DMS 273 (cell line): ENCODE measurements at regions not wholly inside any gene's neighbourhood (a gene's known extent, or its start where the extent isn't known, plus 50 kb on each side); places are given as distances from the start of the nearest gene placed in this dataset.
A peak's percentile ranks its signal among the peaks of the same experiment; 100 is the strongest.

ENCODE experiments used
- DNase-seq: peaks from one replicate; lab custom pipeline; 2025; ENCODE audit not compliant: unreplicated experiment; lab: John Stamatoyannopoulos, UW

DNA sequence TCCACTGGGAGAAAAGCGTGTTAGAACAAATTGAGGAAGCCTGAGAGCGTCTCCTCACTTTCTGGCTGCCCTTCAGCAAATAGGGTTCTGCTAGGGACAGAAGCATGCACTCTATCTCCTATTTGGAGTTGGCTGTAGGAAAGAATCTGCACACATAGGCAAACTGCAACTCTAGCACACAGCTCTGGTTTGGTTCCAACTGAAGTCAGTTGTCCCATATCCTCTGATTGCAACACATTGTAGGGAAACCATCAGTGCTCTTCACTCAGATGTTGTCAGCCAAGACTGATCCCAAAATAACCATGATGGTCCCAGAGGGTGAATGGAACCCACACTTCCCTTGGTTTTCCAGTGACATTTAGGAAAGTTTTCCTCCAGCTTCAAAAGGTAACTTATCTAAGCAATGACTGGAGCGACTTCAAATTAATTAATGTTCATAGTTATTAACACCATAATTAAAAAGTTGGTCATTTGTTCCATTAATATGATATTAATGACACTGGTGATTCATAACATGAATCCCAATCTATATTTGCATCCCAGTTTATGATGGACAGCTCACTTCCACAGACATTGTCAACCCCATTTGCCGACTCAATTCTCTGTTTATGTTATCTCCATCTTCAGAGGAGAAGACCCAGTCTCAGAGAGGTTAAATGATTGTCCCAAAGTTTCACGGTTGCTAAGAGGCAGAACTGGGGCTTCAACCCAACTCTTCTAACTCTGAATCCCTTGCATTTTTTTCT, 136.7 kb upstream of the ZNF462 start:
- no peak for DNase-seq

- DNase-seq: no peak
These were observed 135.0 kb upstream of the ZNF462 start for GRCh38 chr9:106727969-106728368.

GRCh38 chr9:106728860-106729259, 134.1 kb upstream of the ZNF462 start:
- no peak for DNase-seq

DNA sequence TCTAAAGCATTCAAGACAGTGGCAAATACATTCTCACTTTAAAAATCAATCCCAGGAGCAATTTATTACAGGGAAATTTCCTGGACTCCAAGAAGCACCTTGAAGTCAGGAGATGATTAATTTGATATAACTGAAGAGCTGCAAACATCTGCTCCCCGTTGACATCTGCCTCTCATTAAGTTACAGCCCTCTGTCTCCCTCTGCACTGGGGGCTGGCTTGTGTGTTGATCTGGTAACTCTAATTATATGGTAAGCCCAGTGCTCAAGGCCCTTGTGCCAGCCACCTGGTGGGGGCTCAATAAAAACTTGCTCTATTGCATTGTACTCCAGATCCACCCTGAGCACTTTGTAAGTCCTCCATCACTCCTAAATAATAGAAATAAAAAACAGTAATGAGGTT, 131.1 kb upstream of the ZNF462 start:
- DNase-seq: peak; percentile 92

DNA sequence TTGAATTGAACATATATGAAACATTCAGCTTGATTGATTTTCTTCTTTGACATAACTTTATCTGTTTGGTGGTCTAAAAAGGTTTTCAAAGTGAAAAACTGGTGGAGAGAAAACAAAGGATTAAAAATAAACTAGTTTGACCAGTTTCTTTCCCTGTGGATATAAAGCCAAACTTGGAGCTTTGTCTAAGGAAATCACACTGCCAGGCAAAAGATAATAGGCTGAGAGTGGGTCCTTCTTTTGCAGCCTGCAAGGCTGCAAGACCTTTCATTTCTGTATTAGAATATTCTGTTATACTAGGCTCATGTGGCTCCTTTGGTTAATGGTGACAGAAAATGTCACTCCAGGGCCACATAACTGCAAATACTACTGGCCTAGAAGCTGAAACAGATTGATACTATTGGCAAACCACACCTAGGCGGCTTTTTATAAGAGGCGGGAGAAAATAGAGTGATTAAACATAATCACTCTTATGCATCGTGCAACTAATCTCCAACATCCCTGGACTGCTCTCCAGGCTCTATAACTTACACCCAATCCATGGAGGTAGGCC, 129.1 kb upstream of the ZNF462 start:
- DNase-seq: no peak

DNA sequence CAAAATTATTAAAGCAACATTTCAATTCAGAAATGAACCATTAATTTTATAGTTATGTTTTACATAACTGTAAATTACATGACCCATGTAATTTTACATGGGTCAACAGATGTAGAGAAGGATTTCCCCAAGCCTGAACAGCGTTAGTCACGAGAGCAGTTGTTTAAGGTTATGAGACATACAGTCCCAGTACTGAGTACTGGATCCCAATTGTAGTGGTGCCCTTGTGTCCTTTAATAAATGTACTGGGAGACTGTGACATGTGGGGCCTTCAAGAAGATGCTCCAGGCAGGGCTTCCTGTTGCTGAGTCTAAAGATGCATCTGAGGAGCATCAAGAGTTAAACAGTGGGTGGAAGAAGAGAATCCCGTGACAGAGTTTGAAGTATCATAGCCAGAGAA, 125.5 kb upstream of the ZNF462 start:
- DNase-seq: no peak

- no peak for DNase-seq
These were observed 124.9 kb upstream of the ZNF462 start for GRCh38 chr9:106738109-106738508.

- no peak for DNase-seq
These were observed 117.5 kb upstream of the ZNF462 start for GRCh38 chr9:106745457-106745856.

- no peak for DNase-seq
These were observed 117.1 kb upstream of the ZNF462 start for GRCh38 chr9:106745876-106746275.

DNA sequence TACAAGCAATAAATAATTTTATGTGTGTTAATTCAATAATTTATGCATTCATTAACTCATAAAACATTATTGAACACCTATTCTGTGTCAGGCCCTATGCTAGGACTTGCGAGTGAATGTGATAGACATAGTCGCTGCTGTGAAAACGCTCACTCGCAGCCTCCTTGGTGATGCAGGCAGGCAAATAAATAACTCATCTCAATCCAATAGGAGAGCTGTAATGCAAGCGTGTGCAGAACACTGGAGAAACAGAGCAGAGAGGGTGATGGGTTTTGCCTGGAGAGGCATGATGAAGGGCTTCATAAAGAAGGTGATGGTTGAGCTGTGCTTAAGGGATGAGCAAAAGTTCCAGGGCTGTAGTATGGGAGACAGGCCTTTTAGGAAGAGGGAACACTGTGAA, 111.3 kb upstream of the ZNF462 start:
- no peak for DNase-seq

DNA sequence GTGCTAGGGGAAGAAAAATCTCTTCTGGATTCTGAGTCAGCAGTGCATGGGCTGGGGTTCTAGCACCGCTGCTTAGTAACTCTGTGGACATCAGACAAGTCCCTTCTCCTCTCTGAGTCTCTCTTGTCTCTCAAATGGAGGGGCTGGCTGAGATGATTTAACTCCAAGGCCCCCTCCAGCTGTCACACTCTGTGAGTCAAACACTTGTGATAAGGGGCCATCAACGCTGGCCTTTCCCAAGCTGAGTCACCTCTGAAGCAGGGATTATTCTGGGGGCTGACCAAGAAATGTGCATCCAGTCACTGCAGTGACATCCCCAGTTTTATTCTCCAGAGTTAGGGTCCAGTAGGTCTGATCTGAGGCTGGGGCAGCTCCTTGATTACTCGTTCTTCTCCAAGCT, 110.4 kb upstream of the ZNF462 start:
- no peak for DNase-seq

DNA sequence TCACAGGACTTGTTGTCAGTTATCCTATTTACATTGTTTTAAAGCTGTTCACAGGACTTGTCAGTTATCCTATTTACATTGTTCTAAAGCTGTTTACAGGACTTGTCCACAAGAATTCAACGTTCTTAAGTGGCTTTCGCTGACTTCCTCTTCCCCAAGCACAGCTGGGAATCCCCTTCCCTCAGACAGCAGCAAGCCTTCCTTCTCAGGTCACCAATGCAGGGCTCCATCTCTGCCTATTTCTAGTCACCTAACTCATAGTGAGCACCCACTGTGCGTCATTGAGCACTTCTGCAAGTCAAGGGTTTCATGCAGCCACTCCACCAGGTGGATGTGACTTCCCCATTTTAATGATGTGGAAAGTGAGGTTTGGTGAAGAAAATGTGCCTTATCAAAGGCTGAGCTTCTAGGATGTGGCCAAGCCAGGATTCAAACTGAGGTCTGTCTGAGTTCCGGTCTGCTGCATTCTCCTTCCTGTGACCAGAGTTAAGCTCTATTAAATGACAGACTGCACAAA, 109.8 kb upstream of the ZNF462 start:
- no peak for DNase-seq

DNA sequence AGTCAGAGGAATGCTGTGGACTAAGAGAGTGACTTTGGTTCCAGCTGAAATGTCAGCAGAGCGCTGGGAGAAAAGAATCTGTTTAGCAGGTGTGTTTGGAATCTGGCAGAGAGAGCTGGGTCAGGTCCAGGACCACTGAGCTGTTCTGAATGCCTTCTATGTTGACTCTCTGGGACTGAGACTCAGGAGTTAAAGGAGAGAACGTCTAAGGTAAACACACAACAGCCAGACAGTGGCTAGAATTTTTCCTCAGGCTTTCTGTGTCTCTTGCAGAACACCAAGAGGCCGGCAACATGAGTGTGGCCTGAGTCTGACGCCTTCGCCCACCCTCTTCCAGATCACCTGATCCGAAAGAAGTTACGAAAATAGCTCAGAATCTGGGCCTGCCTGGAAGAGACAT, 107.2 kb upstream of the ZNF462 start:
- DNase-seq: no peak

DNA sequence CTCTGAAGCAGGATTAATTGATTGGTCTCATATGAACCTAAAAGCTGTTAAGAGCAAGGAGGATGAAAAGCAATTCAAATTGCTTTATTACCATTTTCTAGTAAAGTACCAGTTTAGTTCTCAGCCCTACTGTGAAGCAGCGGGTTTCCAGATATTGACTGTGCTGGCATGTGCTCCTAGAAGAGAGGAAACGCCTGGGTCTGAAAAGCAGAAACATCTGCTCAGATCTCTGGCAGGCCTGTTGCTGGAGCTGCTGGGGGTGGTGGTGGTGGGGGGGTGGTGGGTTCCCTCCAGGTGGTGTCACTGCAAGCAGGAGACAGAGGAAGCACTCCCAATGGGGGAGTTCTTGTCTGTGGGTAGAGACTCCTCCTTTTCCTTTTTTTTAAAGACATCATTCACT, 105.5 kb upstream of the ZNF462 start:
- DNase-seq: peak; percentile 39

GRCh38 chr9:106758911-106759310, 104.1 kb upstream of the ZNF462 start:
- no peak for DNase-seq

DNA sequence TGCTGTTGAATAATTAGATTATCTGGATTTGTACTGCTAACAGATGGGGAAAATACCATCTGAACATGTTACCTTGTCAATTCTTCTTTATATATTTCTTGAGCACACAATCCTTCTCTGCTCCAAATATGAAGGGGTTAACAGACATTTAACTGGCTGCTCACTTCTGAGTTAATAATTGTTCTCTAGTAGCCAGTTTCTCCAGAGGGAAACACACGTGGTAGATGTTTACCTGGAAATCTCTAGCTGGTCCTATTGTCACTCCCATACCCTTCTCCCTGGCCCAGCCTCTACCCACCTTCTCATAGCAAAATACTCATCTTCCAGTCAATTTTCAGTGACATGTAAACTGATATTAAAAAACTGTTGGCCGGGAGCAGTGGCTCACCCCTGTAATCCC, 101.5 kb upstream of the ZNF462 start:
- no peak for DNase-seq

GRCh38 chr9:106766616-106767015, 96.3 kb upstream of the ZNF462 start:
- DNase-seq: no peak

- no peak for DNase-seq
These were observed 93.6 kb upstream of the ZNF462 start for GRCh38 chr9:106769331-106769730.

DNA sequence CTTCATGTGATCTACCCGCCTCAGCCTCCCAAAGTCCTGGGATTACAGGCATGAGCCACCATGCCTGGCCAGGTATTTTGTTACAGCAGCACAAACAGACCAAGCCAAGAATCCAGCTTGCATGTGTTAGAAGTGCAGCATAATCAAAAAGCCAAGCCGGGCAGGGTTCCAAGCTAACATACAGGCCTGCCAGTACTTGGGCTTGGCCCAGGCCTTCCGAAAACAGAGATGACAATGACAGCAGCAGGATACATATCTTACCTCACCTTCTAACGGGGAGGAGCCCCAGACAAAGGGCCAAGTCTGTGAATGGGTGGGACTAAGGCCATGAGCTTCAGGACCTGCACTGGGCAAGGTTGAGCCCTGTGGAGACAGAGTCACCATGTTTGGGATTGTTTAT, 91.4 kb upstream of the ZNF462 start:
- DNase-seq: peak; percentile 15

DNA sequence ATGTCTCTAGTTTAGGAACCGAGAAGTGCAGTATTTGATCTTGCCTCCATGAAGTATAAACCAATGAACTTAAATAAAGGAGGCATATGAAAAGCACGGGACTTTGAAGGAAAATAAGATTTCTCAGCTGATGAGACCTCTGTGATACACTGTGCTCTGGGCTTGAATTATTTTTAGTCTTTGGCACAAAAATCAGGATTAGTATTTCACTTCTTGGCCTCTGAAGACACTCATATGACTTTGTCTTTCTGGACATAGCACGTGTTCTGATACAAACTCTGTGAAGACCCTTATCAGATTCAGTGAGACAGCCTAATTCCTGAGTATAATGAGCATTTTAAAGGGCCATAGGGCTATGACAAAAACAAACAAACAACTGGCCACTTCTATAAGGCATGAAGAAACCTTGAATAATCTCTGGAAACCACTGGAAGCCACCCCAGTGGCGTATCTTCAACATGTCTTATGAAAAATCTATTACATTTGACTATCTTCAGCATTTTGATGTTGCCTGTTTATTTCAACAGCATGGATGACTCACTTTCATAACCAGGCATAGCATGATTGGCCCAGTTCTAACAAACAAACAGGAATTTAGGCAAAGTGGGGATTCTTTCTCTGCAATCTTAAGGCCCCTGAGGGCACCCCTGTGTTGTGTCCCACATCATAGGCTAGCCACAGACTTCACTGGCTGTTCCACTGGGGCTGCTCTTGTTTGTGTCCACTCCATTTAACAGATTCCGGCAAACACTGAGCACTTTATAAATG, 90.3 kb upstream of the ZNF462 start:
- no peak for DNase-seq

- DNase-seq: no peak
These were observed 89.2 kb upstream of the ZNF462 start for GRCh38 chr9:106773750-106774149.

- no peak for DNase-seq
These were observed 87.0 kb upstream of the ZNF462 start for GRCh38 chr9:106775960-106776359.
